Muscle layer of duodenum (tissue), 2 donors: ENCODE measurements at regions not wholly inside any gene's neighbourhood (a gene's known extent, or its start where the extent isn't known, plus 50 kb on each side); places are given as distances from the start of the nearest gene placed in this dataset.

Source experiments
- H3K27ac ChIP-seq: one replicate; pipeline ENCODE4 v1.7.0; 2013; ENCODE audit warnings: mild to moderate bottlenecking, low read length
- H3K27me3 ChIP-seq: one replicate; pipeline ENCODE4 v1.7.0; 2013; ENCODE audit warnings: low read depth, mild to moderate bottlenecking, control low read depth, low read length
- H3K36me3 ChIP-seq, 2 donors: one replicate each; pipeline ENCODE4 v1.7.0; 2013; ENCODE audit warnings: low read length in 2 of 2, control low read depth in 1 of 2, mild to moderate bottlenecking in 1 of 2; ENCODE audit not compliant: insufficient read depth in 2 of 2, control insufficient read depth in 1 of 2
- H3K4me1 ChIP-seq, 2 donors: one replicate each; pipeline ENCODE4 v1.7.0; 2013; ENCODE audit warnings: low read length in 2 of 2, mild to moderate bottlenecking in 2 of 2, control low read depth in 1 of 2, moderate library complexity in 1 of 2; ENCODE audit not compliant: insufficient read depth in 2 of 2, control insufficient read depth in 1 of 2
- H3K4me3 ChIP-seq, 2 donors: one replicate each; pipeline ENCODE4 v1.7.0; 2013; ENCODE audit warnings: low read length in 2 of 2, low read depth in 1 of 2, mild to moderate bottlenecking in 1 of 2
- H3K9me3 ChIP-seq, 2 donors: one replicate each; pipeline ENCODE4 v1.7.0; 2013; ENCODE audit warnings: low read length in 2 of 2, control low read depth in 1 of 2, mild to moderate bottlenecking in 1 of 2; ENCODE audit not compliant: control insufficient read depth in 1 of 2
- donor health status: healthy.

- Histone ChIP-seq H3K9me3 (no peaks in the 10 kb centered on the region), H3K4me3 (no peak overlapping the region), H3K36me3 (no peaks in the 10 kb centered on the region), H3K27me3 (no peaks in the 10 kb centered on the region), H3K4me1 (no peaks in the 10 kb centered on the region), H3K27ac (no peak overlapping the region)
These were observed 225.5 kb upstream of the BLID start for GRCh38 chr11:122341477-122341876.

DNA sequence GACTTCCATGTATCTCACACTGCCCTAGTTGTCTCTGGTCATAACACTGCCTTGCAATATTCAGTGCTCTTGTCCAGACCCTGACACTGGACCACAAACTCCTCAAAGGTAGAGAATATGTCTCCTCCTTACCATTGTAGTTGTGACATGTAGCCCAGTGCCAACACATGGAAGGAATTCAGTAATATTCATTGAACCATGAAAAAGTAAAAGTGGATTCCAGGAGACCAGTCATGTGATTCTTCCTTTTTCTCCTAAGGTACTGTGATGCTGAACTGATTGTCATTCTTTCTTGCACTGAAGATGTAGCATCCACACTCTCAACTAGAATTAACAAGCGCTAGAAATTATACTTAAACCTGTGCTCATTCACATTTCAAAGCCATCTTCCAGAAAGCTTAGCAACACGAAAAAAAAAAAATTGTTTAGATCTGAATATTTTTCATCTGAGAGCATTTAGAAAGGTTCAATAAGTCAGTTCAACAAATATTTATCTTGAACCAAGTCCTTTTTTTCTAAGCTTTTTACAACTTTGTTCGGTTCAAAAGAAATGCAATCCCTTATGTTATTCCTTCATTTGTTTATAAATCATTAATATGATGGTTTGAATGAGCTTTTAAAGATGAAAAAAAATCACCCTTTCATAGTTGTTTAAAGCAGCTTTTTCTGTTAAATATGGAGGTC, 224.7 kb upstream of the BLID start:
- Histone ChIP-seq H3K9me3 (no peaks in the 10 kb centered on the region), H3K36me3 (no peaks in the 10 kb centered on the region), H3K27ac (no peak overlapping the region), H3K27me3 (no peaks in the 10 kb centered on the region), H3K4me1 (no peaks in the 10 kb centered on the region), H3K4me3 (no peak overlapping the region)

DNA sequence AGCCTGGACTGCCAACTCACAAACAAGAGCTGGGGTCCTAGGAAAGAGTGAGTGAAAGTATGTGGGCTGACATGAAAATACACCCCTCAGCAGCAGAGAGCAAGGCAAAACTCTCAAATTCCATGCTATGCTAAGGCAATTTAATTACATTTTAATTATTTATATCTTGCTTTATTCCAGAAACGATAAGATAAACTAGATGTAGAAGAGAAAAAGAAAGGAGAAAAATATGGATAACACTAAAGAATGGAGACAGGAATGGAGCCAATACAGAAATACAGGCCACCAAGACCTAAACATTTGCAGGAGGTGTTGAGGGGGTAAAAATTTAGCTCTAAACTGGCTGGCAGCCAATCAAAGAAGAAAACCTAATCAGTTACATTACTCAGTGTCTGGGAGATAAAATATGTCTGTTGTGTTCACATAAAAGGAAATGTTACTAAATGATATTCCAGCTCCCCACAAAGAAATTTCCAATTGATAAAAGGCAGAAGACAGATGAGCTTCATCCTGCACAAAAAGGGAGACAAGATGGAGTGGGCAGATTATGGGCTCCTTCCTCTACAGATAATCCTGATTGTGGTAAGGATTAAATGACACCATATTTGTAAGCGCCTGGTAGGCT, 223.5 kb upstream of the BLID start:
- Histone ChIP-seq H3K4me1 (no peaks in the 10 kb centered on the region), H3K36me3 (no peaks in the 10 kb centered on the region), H3K27me3 (no peaks in the 10 kb centered on the region), H3K4me3 (no peak overlapping the region), H3K27ac (no peak overlapping the region), H3K9me3 (no peaks in the 10 kb centered on the region)

- Histone ChIP-seq H3K36me3 (no peaks in the 10 kb centered on the region), H3K4me1 (no peaks in the 10 kb centered on the region), H3K4me3 (no peak overlapping the region), H3K27ac (no peak overlapping the region), H3K9me3 (no peaks in the 10 kb centered on the region), H3K27me3 (no peaks in the 10 kb centered on the region)
These were observed 221.7 kb upstream of the BLID start for GRCh38 chr11:122337704-122338103.

DNA sequence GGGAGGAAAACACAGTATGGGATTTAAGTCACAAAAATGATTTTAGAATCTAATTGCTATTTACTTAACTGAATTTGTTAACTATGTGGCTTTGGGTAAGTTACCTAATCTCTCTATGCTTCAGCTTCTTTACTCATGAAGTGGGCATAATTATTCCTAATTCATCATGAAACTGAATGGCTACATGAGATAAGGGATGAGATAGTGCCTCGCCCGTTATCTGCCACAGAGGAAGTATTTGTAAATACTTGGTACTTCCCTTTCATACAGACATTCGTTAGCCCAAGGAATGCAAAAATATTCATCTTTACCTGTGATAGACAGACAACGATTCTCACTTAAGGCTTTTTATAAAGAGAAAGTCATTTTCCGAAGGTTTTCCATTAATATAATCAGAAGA, 221.2 kb upstream of the BLID start:
- Histone ChIP-seq H3K27ac (no peak overlapping the region), H3K4me1 (no peaks in the 10 kb centered on the region), H3K27me3 (no peaks in the 10 kb centered on the region), H3K36me3 (no peaks in the 10 kb centered on the region), H3K4me3 (no peak overlapping the region), H3K9me3 (no peaks in the 10 kb centered on the region)

DNA sequence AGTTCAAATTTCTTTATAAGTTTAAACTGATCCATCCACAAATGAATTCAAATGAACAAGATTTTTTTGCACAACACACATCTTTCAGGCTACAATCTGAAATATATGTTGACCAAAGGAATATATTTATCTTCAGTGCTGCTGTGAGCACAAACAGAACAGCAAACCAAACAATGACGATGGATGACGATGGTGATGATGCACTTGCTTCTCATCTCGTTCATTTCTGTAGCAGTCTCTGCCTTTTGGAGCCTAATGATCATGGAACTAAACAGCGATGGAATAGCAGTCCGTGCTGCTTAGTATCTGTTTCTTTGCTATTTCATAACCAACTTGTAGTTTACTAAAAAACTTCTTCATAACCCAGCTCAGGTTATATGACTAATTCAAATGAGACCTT, 220.7 kb upstream of the BLID start:
- Histone ChIP-seq H3K27me3 (no peaks in the 10 kb centered on the region), H3K36me3 (no peaks in the 10 kb centered on the region), H3K4me1 (no peaks in the 10 kb centered on the region), H3K27ac (no peak overlapping the region), H3K9me3 (no peaks in the 10 kb centered on the region), H3K4me3 (no peak overlapping the region)

GRCh38 chr11:122334546-122335339, 218.7 kb upstream of the BLID start:
- no peaks in the 10 kb centered on the region for H3K4me1 ChIP-seq
- no peaks in the 10 kb centered on the region for H3K9me3 ChIP-seq
- H3K36me3 ChIP-seq, result no peaks in the 10 kb centered on the region
- no peaks in the 10 kb centered on the region for H3K27me3 ChIP-seq
- no peak overlapping the region for H3K4me3 ChIP-seq
- H3K27ac ChIP-seq, result no peak overlapping the region

DNA sequence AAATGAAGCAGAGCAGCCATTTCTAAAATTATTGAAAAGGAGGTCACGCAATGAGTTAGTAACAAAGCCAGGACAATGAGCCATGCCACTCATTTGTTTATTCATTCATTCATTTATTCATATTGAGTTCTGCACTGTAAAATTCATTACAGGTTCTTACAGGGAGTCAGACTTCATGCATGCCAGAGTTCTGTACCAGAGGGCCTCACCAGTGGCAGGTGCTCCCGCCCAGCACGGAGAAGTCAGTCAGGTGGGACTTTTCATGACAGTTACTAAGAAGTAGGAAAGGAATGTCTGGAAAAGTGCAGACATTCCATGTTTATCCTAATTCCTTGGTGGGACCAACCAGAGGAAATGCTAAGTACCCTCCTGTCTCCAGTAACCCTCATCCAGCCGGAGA, 217.5 kb upstream of the BLID start:
- Histone ChIP-seq H3K36me3 (no peaks in the 10 kb centered on the region), H3K27me3 (no peaks in the 10 kb centered on the region), H3K9me3 (no peaks in the 10 kb centered on the region), H3K4me1 (no peaks in the 10 kb centered on the region), H3K27ac (no peak overlapping the region), H3K4me3 (no peak overlapping the region)

- H3K4me3 ChIP-seq, result no peak overlapping the region
These were observed 215.1 kb upstream of the BLID start for GRCh38 chr11:122331079-122331478.

DNA sequence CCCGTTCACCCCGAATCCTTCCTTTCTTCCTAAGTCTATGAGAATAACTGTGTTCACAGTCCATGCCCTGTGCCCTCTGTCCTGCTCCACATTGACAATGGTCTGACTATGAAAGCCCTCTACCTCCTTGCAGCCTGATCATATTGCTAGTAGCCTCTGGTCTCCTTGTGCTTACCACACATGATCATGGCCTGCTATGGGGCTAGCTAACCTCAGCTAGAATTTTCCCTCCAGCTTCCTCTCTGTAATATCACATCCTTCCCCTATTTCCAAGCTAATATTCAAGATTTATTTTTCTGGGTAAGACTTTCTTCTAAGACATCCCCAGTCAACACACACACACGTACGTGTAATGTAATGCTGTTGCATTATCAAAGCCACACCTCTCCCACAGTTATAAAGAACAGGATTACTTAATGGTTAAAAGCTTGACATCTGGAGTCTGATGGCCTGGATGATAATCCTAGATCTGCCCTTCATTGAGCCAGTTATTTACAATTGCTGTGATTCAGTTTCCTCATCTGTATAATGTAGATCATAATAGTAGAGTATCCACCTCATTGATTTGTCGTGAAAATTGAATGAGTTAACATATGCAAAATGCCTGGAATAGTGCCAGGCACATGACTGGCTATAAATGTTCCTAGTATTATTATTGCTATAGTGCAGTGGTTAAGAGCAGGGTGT, 214.4 kb upstream of the BLID start:
- Histone ChIP-seq H3K9me3 (no peaks in the 10 kb centered on the region), H3K27ac (no peak overlapping the region), H3K4me3 (no peak overlapping the region), H3K27me3 (no peaks in the 10 kb centered on the region), H3K4me1 (no peaks in the 10 kb centered on the region), H3K36me3 (no peaks in the 10 kb centered on the region)

More at GRCh38 chr11:122331079-122331478, 215.1 kb upstream of the BLID start:
- no peaks in the 10 kb centered on the region for H3K36me3 ChIP-seq
- no peaks in the 10 kb centered on the region for H3K27me3 ChIP-seq
- H3K27ac ChIP-seq, result no peak overlapping the region
- H3K9me3 ChIP-seq, result no peaks in the 10 kb centered on the region
- H3K4me1 ChIP-seq, result no peaks in the 10 kb centered on the region

DNA sequence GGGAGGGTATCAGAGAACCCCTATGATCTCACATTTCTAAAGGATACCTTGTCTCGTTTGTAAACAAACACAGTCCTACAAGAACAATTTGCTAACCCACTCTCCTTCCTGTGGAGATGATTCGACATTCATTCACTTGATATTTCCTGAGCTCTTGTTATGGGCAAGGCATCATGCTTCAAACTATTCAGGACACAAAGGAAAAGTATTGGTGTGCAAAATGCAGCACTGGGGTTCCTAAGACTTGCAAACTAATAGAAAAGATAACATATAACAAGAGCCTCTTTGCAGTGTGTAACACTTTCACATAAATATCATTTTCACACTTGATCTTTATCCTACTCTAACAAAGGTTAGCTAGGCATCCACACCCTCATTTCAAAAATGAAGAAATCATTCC, 211.5 kb upstream of the BLID start:
- Histone ChIP-seq H3K27me3 (no peaks in the 10 kb centered on the region), H3K4me1 (peaks cover 0 to 6% of the 10 kb centered on the region in 2 donors), H3K9me3 (no peaks in the 10 kb centered on the region), H3K36me3 (no peaks in the 10 kb centered on the region), H3K27ac (no peak overlapping the region), H3K4me3 (no peak overlapping the region)
